ENCODE measurements at regions not wholly inside any gene's neighbourhood (a gene's known extent, or its start where the extent isn't known, plus 50 kb on each side); places are given as distances from the start of the nearest gene placed in this dataset.
"Not testable (repeated sequence)": the region's sequence is repeated elsewhere in the genome, so short reads cannot be mapped to it uniquely, and the experiment has no call there.

DNA sequence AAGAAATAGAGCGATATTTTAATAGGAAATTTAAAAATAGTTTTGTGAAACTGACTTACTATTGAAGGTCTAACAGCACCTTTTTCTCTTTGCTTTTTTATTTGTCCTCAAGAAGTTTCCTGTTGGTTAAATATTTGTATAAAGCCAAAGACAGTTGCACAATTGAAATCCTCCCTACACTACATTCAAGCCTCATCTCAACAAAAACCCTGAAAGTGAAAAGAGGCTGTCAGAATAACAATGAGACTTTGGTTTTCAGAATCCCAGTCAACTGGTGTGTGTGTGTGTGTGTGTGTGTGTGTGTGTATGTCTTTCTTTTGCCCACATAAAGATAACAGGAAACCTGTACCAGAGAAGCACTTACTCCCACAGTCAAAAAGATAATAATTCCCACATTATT, 313.6 kb upstream of the FRG1 start:
- H3K36me3 ChIP-seq (ENCODE audit: control insufficient read depth in 2 of 2, insufficient read depth in 1 of 2, low read length in 2 of 2); POLR2A ChIA-PET; H3K27ac ChIP-seq (ENCODE audit: extremely low read depth, low read depth, low read length); H3K4me3 ChIP-seq (ENCODE audit: low read depth, low read length); CTCF ChIA-PET; H3K4me1 ChIP-seq (ENCODE audit: control insufficient read depth, insufficient read depth, low read length); H3K9me3 ChIP-seq (ENCODE audit: control insufficient read depth, insufficient read depth, low read depth, low read length): not testable (repeated sequence)

DNA sequence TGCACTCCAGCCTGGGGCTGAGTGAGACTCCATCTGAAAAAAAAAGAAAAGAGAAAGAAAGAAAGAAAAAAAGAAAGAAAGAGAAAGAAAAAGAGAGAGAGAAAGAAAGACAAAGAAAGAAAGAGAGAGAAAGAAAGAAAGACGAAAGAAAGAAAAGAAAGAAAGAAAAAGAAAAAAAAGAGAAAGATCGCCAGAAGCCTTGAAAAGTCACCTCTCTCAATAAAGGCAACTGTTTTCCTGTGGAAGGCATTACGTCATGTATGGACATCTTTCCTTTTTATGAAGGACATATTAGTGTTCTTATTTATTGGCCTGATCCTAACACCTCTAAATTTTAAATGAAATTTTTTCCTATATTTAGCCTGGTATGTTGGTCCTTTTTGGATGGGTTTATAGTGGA, 310.9 kb upstream of the FRG1 start:
- POLR2A ChIA-PET; H3K4me1 ChIP-seq (ENCODE audit: control insufficient read depth, insufficient read depth, low read length); H3K9me3 ChIP-seq (ENCODE audit: control insufficient read depth, insufficient read depth, low read depth, low read length); H3K27ac ChIP-seq (ENCODE audit: extremely low read depth, low read depth, low read length); CTCF ChIA-PET; H3K36me3 ChIP-seq (ENCODE audit: control insufficient read depth in 2 of 2, insufficient read depth in 1 of 2, low read length in 2 of 2); H3K4me3 ChIP-seq (ENCODE audit: low read depth, low read length): not testable (repeated sequence)

DNA sequence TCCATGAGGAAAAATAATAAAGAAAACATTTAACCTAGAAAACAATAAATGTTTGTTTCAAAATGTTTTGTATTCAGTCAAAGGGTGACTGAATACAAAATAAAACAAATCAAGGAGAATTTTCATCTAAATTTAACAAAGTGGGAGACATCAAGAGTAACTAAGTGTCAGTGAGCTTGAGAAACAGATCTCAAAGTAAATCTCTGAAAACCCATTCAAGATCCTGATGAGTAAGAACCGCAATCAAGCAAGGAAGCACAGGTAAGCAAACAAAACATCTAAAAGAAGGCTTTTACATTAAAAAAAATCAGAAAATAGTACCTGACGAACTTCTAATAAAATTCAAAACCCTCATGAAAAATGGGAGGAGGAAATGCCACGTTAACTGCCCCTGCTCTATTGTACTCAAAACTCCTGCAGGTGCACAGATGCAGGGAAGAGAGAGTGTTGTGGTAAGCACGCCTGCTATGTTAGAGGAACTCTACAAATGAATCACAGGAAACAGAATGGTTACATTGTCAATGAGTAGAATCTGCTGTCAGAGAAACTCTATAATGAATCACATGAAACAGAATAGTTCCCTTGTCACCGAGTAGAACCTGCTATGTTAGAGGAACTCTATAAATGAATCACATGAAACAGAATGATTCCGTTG, 309.6 kb upstream of the FRG1 start:
- H3K27ac ChIP-seq (ENCODE audit: extremely low read depth, low read depth, low read length); H3K9me3 ChIP-seq (ENCODE audit: control insufficient read depth, insufficient read depth, low read depth, low read length); POLR2A ChIA-PET: not testable (repeated sequence)

DNA sequence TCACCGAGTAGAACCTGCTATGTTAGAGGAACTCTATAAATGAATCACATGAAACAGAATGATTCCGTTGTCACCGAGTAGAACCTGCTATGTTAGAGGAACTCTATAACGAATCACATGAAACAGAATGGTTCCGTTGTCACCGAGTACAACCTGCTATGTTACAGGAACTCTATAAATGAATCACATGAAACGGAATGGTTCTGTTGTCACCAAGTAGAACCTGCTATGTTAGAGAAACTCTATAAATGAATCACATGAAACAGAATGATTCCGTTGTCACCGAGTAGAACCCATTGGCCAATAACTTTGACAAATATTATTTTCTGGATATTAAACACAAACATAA, 309.1 kb upstream of the FRG1 start:
- H3K27ac ChIP-seq (ENCODE audit: extremely low read depth, low read depth, low read length); POLR2A ChIA-PET: not testable (repeated sequence)

More for the DNA sequence above, 309.6 kb upstream of the FRG1 start:
- H3K4me1 ChIP-seq (ENCODE audit: control insufficient read depth, insufficient read depth, low read length); H3K36me3 ChIP-seq (ENCODE audit: control insufficient read depth in 2 of 2, insufficient read depth in 1 of 2, low read length in 2 of 2); CTCF ChIA-PET; H3K4me3 ChIP-seq (ENCODE audit: low read depth, low read length): not testable (repeated sequence)

DNA sequence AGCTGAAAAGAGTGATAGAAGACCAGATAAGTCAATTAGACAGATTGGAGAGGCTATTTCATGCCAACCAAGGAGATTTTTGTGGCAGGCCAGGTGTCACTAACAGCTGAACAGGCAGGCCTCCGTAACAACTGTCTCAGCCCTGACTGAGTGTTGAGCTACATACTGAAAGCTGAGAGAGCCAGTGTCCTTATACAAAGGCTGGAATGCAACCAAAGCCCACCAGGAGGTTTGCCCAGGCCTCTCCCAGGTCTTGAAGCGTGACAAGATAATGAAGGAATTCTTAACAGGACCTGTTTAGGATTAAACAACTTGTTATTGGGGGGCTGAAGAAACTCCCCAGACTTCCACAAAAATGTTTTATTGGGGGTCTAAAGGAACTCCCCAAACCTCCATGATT, 290.2 kb upstream of the FRG1 start:
- H3K9me3 ChIP-seq (ENCODE audit: control insufficient read depth, insufficient read depth, low read depth, low read length); H3K4me3 ChIP-seq (ENCODE audit: low read depth, low read length); CTCF ChIA-PET; POLR2A ChIA-PET; H3K4me1 ChIP-seq (ENCODE audit: control insufficient read depth, insufficient read depth, low read length); H3K27ac ChIP-seq (ENCODE audit: extremely low read depth, low read depth, low read length); H3K36me3 ChIP-seq (ENCODE audit: control insufficient read depth in 2 of 2, insufficient read depth in 1 of 2, low read length in 2 of 2): not testable (repeated sequence)

More for the DNA sequence above, 309.1 kb upstream of the FRG1 start:
- CTCF ChIA-PET; H3K4me1 ChIP-seq (ENCODE audit: control insufficient read depth, insufficient read depth, low read length); H3K36me3 ChIP-seq (ENCODE audit: control insufficient read depth in 2 of 2, insufficient read depth in 1 of 2, low read length in 2 of 2); H3K9me3 ChIP-seq (ENCODE audit: control insufficient read depth, insufficient read depth, low read depth, low read length); H3K4me3 ChIP-seq (ENCODE audit: low read depth, low read length): not testable (repeated sequence)

DNA sequence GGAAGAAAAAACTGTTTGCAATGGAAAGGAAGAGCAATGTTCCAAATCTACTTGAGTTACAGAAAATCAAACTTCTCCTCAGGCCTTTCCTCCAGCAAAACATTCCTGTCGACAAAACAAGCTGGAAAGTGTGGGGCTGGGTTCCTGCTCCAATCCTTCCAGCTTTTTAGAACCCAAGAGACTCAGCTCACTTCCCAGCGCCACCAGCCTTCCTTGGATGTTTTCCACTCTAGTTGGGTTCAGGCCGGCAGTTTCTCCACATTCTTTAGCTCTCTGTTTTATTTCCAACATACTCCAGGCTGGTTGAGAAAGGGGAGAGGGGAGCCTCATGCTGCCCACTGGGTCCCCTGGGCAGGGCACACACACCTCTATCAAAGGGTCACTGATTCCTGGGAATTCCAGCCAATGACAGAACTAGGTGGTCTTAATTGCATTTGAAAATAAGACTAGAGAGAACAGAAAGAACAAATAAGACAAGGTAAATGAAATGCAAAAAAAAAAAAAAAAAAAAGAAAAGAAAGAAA, 287.5 kb upstream of the FRG1 start:
- POLR2A ChIA-PET; H3K4me1 ChIP-seq (ENCODE audit: control insufficient read depth, insufficient read depth, low read length): not testable (repeated sequence)

DNA sequence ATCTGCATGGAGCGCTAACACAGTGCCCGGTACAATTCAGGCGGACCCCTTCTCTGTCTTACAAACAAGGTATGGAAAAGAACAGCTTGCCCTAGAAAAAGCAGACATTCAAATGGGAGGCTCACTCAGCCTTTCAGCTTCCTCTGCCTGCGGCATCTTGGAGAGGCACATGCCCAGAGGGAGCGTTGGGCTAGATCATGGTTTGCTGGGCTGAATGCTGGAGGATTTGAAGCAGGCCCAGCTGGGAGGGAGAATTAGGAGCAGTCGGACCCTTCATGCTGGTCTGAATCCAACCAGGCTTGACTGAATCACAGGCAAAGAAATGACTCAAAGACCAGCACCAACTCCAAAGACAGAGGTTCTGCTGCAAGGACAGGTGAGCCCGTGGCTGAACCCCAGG, 286.7 kb upstream of the FRG1 start:
- H3K9me3 ChIP-seq (ENCODE audit: control insufficient read depth, insufficient read depth, low read depth, low read length); POLR2A ChIA-PET: not testable (repeated sequence)

More for the DNA sequence above, 287.5 kb upstream of the FRG1 start:
- CTCF ChIA-PET; H3K27ac ChIP-seq (ENCODE audit: extremely low read depth, low read depth, low read length); H3K9me3 ChIP-seq (ENCODE audit: control insufficient read depth, insufficient read depth, low read depth, low read length); H3K4me3 ChIP-seq (ENCODE audit: low read depth, low read length); H3K36me3 ChIP-seq (ENCODE audit: control insufficient read depth in 2 of 2, insufficient read depth in 1 of 2, low read length in 2 of 2): not testable (repeated sequence)

DNA sequence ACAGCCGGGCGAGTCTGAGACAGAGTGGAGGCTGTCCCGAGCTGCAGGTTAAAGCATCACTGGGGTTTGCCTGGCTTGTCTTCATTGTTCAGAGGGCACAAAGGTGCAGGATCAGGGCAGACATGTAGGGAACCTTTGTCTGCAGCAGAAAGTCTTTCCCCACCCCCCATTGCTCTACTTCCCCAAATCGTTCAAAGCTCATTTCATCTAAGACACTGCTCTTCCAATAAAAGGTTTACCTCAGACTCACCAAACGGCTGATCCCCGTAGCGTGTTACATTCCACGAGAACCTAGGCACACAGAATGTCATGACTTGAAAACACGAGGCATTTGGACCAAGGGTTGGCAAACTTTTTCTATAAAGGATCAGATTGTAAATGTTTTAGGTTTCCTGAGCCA, 286.3 kb upstream of the FRG1 start:
- H3K27ac ChIP-seq (ENCODE audit: extremely low read depth, low read depth, low read length); H3K4me1 ChIP-seq (ENCODE audit: control insufficient read depth, insufficient read depth, low read length); H3K9me3 ChIP-seq (ENCODE audit: control insufficient read depth, insufficient read depth, low read depth, low read length); CTCF ChIA-PET; H3K36me3 ChIP-seq (ENCODE audit: control insufficient read depth in 2 of 2, insufficient read depth in 1 of 2, low read length in 2 of 2); POLR2A ChIA-PET; H3K4me3 ChIP-seq (ENCODE audit: low read depth, low read length): not testable (repeated sequence)

More for the DNA sequence above, 286.7 kb upstream of the FRG1 start:
- CTCF ChIA-PET; H3K4me1 ChIP-seq (ENCODE audit: control insufficient read depth, insufficient read depth, low read length); H3K36me3 ChIP-seq (ENCODE audit: control insufficient read depth in 2 of 2, insufficient read depth in 1 of 2, low read length in 2 of 2); H3K4me3 ChIP-seq (ENCODE audit: low read depth, low read length); H3K27ac ChIP-seq (ENCODE audit: extremely low read depth, low read depth, low read length): not testable (repeated sequence)

DNA sequence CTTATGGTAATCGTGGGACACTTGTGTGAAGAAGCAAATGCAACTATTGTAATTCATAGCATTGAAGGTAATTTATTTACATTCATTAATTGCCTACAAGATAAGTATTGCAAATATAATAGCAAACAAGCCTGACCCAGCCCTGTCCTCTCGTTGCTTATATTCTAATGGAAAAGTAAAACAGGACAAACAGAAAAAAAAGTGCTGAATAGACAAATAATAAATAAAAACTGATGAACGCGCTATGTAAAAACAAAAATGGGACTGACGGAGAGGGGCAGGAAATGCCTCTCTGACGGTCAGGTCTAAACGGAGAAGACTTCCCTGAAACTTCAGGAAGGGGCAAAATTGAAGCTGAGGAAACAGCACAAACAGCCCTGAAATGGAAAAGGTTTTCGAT, 284.9 kb upstream of the FRG1 start:
- H3K4me1 ChIP-seq (ENCODE audit: control insufficient read depth, insufficient read depth, low read length); POLR2A ChIA-PET; H3K27ac ChIP-seq (ENCODE audit: extremely low read depth, low read depth, low read length); CTCF ChIA-PET; H3K36me3 ChIP-seq (ENCODE audit: control insufficient read depth in 2 of 2, insufficient read depth in 1 of 2, low read length in 2 of 2); H3K9me3 ChIP-seq (ENCODE audit: control insufficient read depth, insufficient read depth, low read depth, low read length); H3K4me3 ChIP-seq (ENCODE audit: low read depth, low read length): not testable (repeated sequence)
